ENCODE measurements at regions not wholly inside any gene's neighbourhood (a gene's known extent, or its start where the extent isn't known, plus 50 kb on each side); places are given as distances from the start of the nearest gene placed in this dataset.

DNA sequence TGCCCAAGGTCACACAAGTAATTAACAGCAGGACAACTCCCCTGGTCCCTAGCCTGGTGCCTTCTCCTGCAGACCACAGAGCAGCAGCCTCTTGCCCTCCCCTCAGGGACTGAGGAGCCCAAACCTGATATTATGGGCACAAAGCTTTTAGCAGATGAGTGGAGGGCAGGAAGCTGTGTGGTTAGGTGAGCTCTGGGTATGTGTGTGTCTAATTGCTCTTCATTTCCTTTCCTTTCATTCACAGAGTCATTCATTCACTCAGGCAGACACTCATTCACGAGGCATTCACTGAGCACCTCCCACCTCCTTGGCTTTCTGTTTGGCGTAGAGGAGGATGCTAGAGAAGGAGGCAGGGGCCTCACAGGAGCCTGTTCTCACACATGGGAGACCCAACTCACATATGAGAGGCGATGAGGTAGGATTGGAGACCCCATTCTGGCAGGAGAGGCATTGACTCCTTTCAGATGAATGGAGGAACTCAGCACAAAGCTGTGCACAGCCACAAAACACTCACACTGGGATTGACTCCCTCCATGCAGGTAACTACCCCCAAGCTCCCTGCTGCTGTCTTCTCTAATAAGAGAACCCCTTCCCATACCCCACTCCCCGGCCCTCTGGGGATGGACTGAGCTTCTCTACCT lies 306.8 kb upstream of the SKOR2 start:
- no peak overlapping the region for H3K4me3 Mint-ChIP-seq
- ATAC-seq: no peak

DNA sequence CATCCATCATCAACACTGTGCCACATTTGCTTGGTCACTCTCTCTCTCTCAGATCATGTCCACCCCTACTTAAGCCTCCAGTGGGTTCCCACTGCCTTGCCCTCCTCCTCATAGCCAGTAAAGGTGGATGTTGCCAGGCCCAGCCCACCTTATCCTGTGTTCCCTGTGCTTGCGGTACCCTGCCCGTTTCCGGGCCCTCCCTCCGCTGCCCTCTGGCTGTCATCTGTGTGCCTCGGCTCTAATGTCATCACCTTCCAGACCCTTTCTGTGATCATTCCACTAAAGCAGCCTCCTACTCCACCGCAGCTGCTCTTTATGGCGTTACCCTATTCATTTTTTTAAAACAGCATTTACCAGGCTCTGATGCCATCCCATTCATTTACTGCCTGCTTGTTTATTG lies 305.7 kb upstream of the SKOR2 start:
- intact Hi-C loops (cut with micrococcal nuclease): no loop called here
- DNase-seq: no peak
- no peak overlapping the region for H3K4me3 Mint-ChIP-seq

More for the DNA sequence above, 306.8 kb upstream of the SKOR2 start:
- H3K27me3 Mint-ChIP-seq: peaks cover 23% of the 10 kb centered on the region
- no peaks in the 10 kb centered on the region for H3K36me3 Mint-ChIP-seq (ENCODE audit: low read depth)
- H3K4me1 Mint-ChIP-seq (ENCODE audit: low read depth): no peaks in the 10 kb centered on the region
- POLR2A ChIA-PET: no interaction called here
- H3K9me3 Mint-ChIP-seq: no peaks in the 10 kb centered on the region
- H3K27ac Mint-ChIP-seq: no peak overlapping the region
- intact Hi-C loops (cut with micrococcal nuclease): no loop called here
- CTCF ChIA-PET: no interaction called here
- no peak for DNase-seq
- TF ChIP-seq, protein P1, sequence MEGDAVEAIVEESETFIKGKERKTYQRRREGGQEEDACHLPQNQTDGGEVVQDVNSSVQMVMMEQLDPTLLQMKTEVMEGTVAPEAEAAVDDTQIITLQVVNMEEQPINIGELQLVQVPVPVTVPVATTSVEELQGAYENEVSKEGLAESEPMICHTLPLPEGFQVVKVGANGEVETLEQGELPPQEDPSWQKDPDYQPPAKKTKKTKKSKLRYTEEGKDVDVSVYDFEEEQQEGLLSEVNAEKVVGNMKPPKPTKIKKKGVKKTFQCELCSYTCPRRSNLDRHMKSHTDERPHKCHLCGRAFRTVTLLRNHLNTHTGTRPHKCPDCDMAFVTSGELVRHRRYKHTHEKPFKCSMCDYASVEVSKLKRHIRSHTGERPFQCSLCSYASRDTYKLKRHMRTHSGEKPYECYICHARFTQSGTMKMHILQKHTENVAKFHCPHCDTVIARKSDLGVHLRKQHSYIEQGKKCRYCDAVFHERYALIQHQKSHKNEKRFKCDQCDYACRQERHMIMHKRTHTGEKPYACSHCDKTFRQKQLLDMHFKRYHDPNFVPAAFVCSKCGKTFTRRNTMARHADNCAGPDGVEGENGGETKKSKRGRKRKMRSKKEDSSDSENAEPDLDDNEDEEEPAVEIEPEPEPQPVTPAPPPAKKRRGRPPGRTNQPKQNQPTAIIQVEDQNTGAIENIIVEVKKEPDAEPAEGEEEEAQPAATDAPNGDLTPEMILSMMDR (IDR thresholded peaks at IDR 0.05): no peak

DNA sequence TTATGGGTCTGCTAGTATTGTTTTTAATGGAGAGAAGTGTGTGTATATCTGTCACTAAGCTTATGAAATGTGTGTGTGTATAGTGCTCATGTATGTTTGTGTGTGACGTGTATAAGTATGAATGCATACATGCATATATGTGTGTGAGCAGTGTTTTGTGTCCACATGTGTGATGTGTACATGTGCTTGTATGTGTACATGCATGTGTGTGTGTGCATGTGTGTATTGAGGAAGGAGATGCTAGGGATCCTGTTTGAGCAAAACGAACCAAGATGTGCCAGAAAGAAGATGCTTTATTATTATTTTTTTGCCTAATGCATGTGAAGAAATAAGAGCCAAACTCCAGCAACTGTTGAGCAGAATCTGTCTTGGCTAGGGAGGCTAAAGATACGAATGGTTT lies 301.3 kb upstream of the SKOR2 start:
- DNase-seq (no peak), ATAC-seq (no peak)
- Mint-ChIP-seq H3K4me1 (ENCODE audit: low read depth) (no peaks in the 10 kb centered on the region), H3K9me3 (no peaks in the 10 kb centered on the region), H3K4me3 (no peak overlapping the region), H3K27ac (no peak overlapping the region), H3K27me3 (peaks cover 6% of the 10 kb centered on the region), H3K36me3 (ENCODE audit: low read depth) (no peaks in the 10 kb centered on the region)
- ChIA-PET CTCF (no interaction called here), POLR2A (no interaction called here)
- intact Hi-C loops (cut with micrococcal nuclease): no loop called here
- TF ChIP-seq, protein P1 (IDR thresholded peaks at IDR 0.05): no peak

More for the DNA sequence above, 305.7 kb upstream of the SKOR2 start:
- H3K27me3 Mint-ChIP-seq: peaks cover 20% of the 10 kb centered on the region
- ChIA-PET CTCF (no interaction called here), POLR2A (no interaction called here)
- H3K27ac Mint-ChIP-seq: no peak overlapping the region
- ATAC-seq: no peak
- H3K36me3 Mint-ChIP-seq (ENCODE audit: low read depth): no peaks in the 10 kb centered on the region
- H3K4me1 Mint-ChIP-seq (ENCODE audit: low read depth): no peaks in the 10 kb centered on the region
- TF ChIP-seq, protein P1 (IDR thresholded peaks at IDR 0.05): no peak
- no peaks in the 10 kb centered on the region for H3K9me3 Mint-ChIP-seq

DNA sequence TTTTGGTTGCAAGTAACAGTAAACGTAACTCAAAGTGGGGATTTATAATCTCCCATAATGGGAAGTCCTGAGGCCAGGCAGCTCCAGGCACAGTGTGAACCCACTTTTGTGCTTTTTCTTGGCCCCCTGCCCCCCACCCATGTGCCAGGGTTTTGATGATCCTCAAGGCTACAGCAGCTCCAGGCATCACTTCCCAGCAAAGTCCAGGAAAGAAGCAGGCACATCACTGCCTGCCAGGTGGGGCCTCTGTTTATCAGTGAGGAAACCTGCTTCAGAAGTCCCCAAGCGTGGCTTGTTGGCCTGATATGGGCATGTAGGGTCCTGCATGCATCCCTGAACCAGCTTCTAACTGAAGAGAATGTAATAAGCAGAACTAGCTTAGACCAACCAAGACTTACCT lies 299.2 kb upstream of the SKOR2 start:
- intact Hi-C loops (cut with micrococcal nuclease): no loop called here
- peaks cover 4% of the 10 kb centered on the region for H3K27me3 Mint-ChIP-seq
- no peak overlapping the region for H3K4me3 Mint-ChIP-seq
- H3K27ac Mint-ChIP-seq: no peak overlapping the region
- no peak for ATAC-seq
- no peaks in the 10 kb centered on the region for H3K9me3 Mint-ChIP-seq
- ChIA-PET CTCF (no interaction called here), POLR2A (no interaction called here)
- no peak for DNase-seq
- no peaks in the 10 kb centered on the region for H3K4me1 Mint-ChIP-seq (ENCODE audit: low read depth)
- H3K36me3 Mint-ChIP-seq (ENCODE audit: low read depth): no peaks in the 10 kb centered on the region
- TF ChIP-seq, protein P1 (IDR thresholded peaks at IDR 0.05): no peak

DNA sequence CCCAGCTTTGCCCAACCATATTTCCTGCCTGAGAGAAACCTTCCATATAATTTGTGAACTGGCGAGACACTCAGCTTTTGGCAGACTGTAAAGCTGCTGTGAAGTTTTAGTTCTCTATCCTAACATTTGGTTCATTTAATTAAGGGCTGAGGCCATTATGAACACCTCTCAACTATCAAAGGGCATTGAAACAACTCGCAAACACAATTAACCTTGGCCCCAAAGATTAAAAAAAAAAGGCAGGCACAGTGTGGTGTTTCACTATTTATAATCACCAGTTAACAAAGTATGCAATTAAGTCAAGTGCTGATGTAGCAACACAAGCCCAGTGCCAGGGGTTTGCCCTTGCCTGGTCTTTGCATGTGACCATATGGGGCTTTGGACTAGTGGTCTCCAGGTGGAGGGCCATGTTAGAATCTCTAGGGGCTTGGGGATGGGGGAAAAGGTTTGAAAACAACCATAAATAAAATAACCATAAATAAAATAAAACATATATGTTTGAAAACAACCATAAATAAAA lies 297.6 kb upstream of the SKOR2 start:
- no peak overlapping the region for H3K27ac Mint-ChIP-seq
- no peak overlapping the region for H3K4me3 Mint-ChIP-seq
- H3K36me3 Mint-ChIP-seq (ENCODE audit: low read depth): no peaks in the 10 kb centered on the region
- POLR2A ChIA-PET: no interaction called here
- DNase-seq (no peak), ATAC-seq (no peak)
- H3K9me3 Mint-ChIP-seq: no peaks in the 10 kb centered on the region
- H3K27me3 Mint-ChIP-seq: peaks cover 4% of the 10 kb centered on the region
- intact Hi-C loops (cut with micrococcal nuclease): no loop called here
- no peaks in the 10 kb centered on the region for H3K4me1 Mint-ChIP-seq (ENCODE audit: low read depth)
- TF ChIP-seq, protein P1 (IDR thresholded peaks at IDR 0.05): no peak
- CTCF ChIA-PET: no interaction called here
